Tibial artery (tissue), 4 donors: ENCODE measurements at regions not wholly inside any gene's neighbourhood (a gene's known extent, or its start where the extent isn't known, plus 50 kb on each side); places are given as distances from the start of the nearest gene placed in this dataset.

Experiments used
- DNase-seq, 2 donors: peaks; one replicate each; pipeline ENCODE4 v3.0.0-alpha.2; 2019
- H3K27ac ChIP-seq, 2 donors: fragments of 200-600 bp; sonication (generic) in 1 of 2; 1 replicate in 1 of 2; 2 replicates in 1 of 2; pipeline ENCODE4 v1.5.1; 2018 to 2019; ENCODE audit warnings: mild to moderate bottlenecking in 1 of 2
- H3K27me3 ChIP-seq, 2 donors: fragments of 200-600 bp; sonication (generic) in 1 of 2; one replicate each; pipeline versions ENCODE4 v1.5.1 to v1.6.0; 2016 to 2019
- H3K36me3 ChIP-seq, 3 donors: fragments of 200-600 bp; sonication (generic) in 2 of 3; one replicate each; pipeline ENCODE4 v1.5.1; 2016 to 2019; ENCODE audit warnings: mild to moderate bottlenecking in 2 of 3
- H3K4me1 ChIP-seq, 4 donors: fragments of 200-600 bp; sonication (generic) in 2 of 4; 1 replicate in 3 of 4; 2 replicates in 1 of 4; pipeline ENCODE4 v1.5.1; 2016 to 2019
- H3K4me3 ChIP-seq, 2 donors: fragments of 200-600 bp; sonication (generic) in 1 of 2; 1 replicate in 1 of 2; 2 replicates in 1 of 2; pipeline ENCODE4 v1.5.1; 2018 to 2019; ENCODE audit warnings: mild to moderate bottlenecking in 2 of 2
- H3K9me3 ChIP-seq, 3 donors: fragments of 200-600 bp; sonication (generic) in 1 of 3; one replicate each; pipeline ENCODE4 v1.5.1; 2016 to 2019
- intact Hi-C: fragments of 100-400 bp; cut with DNase I; formaldehyde crosslinking; loops from one replicate; pipeline ENCODE4 v1.15.0; 2023; ENCODE audit warnings: low total_unique reads
- TF ChIP-seq, protein P1 (sequence below), 2 experiments: fragments of 200-600 bp in 1 of 2; fragments of 450-650 bp in 1 of 2; IDR thresholded peaks; one replicate each; pipeline ENCODE4 v1.5.1; 2017 to 2019; ENCODE audit warnings: antibody characterized with exemption in 2 of 2, mild to moderate bottlenecking in 1 of 2, moderate library complexity in 1 of 2

DNA sequence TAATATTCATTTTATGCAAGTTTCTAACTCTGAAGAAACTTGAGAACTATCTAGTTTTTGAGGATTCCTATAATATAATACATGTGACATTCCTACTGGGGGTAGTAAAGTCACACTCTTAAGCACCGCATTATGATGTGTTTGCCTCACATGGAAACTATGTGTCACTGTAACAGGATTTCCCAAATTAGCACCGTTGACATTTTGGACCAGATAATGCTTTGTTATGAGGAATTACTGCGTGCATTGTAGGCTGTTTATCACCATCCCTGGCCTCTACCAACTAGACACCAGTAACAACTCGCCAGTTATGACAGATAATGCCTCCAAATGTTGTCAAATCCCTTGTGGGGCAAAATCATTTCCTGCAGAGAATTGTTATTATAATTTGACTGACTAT lies 267.8 kb downstream of the RAP2B start:
- TF ChIP-seq, protein P1, sequence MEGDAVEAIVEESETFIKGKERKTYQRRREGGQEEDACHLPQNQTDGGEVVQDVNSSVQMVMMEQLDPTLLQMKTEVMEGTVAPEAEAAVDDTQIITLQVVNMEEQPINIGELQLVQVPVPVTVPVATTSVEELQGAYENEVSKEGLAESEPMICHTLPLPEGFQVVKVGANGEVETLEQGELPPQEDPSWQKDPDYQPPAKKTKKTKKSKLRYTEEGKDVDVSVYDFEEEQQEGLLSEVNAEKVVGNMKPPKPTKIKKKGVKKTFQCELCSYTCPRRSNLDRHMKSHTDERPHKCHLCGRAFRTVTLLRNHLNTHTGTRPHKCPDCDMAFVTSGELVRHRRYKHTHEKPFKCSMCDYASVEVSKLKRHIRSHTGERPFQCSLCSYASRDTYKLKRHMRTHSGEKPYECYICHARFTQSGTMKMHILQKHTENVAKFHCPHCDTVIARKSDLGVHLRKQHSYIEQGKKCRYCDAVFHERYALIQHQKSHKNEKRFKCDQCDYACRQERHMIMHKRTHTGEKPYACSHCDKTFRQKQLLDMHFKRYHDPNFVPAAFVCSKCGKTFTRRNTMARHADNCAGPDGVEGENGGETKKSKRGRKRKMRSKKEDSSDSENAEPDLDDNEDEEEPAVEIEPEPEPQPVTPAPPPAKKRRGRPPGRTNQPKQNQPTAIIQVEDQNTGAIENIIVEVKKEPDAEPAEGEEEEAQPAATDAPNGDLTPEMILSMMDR (IDR thresholded peaks at IDR 0.05) = no peak

GRCh38 chr3:153431076-153431475 lies 269.1 kb downstream of the RAP2B start:
- Histone ChIP-seq H3K27me3 (no peaks in the 10 kb centered on the region), H3K36me3 (no peaks in the 10 kb centered on the region), H3K4me1 (peaks cover 0 to 16% (median 2%) of the 10 kb centered on the region in 4 donors), H3K4me3 (no peak overlapping the region), H3K27ac (no peak overlapping the region), H3K9me3 (no peaks in the 10 kb centered on the region)
- intact Hi-C loops = no loop called here
- TF ChIP-seq, protein P1 (IDR thresholded peaks at IDR 0.05) = no peak
- DNase-seq = no peak

More for the DNA sequence above, 267.8 kb downstream of the RAP2B start:
- no peak for DNase-seq
- Histone ChIP-seq H3K4me3 (no peak overlapping the region), H3K4me1 (peaks cover 0 to 8% (median 0%) of the 10 kb centered on the region in 4 donors), H3K9me3 (no peaks in the 10 kb centered on the region), H3K36me3 (no peaks in the 10 kb centered on the region), H3K27ac (no peak overlapping the region), H3K27me3 (no peaks in the 10 kb centered on the region)
- intact Hi-C loops = no loop called here

DNA sequence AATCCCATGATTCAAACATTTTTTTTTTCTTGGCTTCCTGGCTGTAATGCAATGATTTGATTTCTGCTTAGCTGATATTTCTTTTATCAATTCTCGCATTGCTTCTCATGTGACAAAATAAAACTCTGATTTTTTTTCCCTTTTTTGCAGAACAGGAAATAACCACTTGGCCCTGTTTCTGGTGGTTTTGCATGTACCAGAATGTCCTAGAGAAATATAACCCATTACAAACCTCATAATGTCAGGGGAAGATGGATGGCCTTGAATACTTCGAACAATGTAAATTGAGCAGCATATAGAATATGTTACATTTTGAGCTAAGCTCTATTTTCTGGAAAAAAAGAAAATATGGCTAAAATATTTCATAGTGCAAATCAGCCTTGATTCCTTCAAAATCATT lies 275.6 kb downstream of the RAP2B start:
- no peak overlapping the region for H3K27ac ChIP-seq

GRCh38 chr3:153438271-153438670 lies 276.2 kb downstream of the RAP2B start:
- DNase-seq = no peak
- Histone ChIP-seq H3K4me1 (peaks cover 0 to 12% (median 4%) of the 10 kb centered on the region in 4 donors), H3K27ac (no peak overlapping the region), H3K4me3 (no peak overlapping the region), H3K36me3 (no peaks in the 10 kb centered on the region), H3K9me3 (no peaks in the 10 kb centered on the region), H3K27me3 (no peaks in the 10 kb centered on the region)
- TF ChIP-seq, protein P1 (IDR thresholded peaks at IDR 0.05) = no peak
- intact Hi-C loops = no loop called here

More for the DNA sequence above, 275.6 kb downstream of the RAP2B start:
- no peak for DNase-seq
- intact Hi-C loops = no loop called here
- Histone ChIP-seq H3K4me1 (peaks cover 0 to 12% (median 4%) of the 10 kb centered on the region in 4 donors), H3K36me3 (no peaks in the 10 kb centered on the region), H3K4me3 (no peak overlapping the region), H3K27me3 (no peaks in the 10 kb centered on the region), H3K9me3 (no peaks in the 10 kb centered on the region)
- TF ChIP-seq, protein P1 (IDR thresholded peaks at IDR 0.05) = no peak

- no peaks in the 10 kb centered on the region for H3K27me3 ChIP-seq
- no peak overlapping the region for H3K4me3 ChIP-seq
- H3K9me3 ChIP-seq = no peaks in the 10 kb centered on the region
- no peak overlapping the region for H3K27ac ChIP-seq
- no peaks in the 10 kb centered on the region for H3K36me3 ChIP-seq
- intact Hi-C loops = no loop called here
- no peak for DNase-seq
- H3K4me1 ChIP-seq = peaks cover 0 to 12% (median 4%) of the 10 kb centered on the region in 4 donors
- TF ChIP-seq, protein P1 (IDR thresholded peaks at IDR 0.05) = no peak
Observed at GRCh38 chr3:153439780-153440179, 277.8 kb downstream of the RAP2B start.

DNA sequence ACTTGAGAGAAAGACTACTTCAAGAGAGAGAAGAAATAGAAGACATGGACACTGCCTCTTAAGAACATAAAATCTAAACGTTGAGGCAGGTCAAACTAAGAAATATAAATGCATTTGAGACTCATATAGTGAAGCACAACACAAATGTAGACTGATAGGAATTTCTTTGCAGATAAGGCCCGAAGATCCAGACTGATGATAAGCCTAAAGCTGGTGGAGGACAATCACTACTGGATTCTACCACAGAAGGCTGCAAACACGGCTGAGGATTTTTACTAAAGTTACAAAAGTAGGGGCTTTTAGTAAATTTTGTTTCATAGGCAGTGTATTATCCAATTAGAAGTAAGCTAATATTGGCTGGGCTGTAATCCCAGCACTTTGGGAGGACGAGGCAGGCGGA lies 278.3 kb downstream of the RAP2B start:
- H3K9me3 ChIP-seq = no peaks in the 10 kb centered on the region
- H3K4me1 ChIP-seq = peaks cover 0 to 11% (median 4%) of the 10 kb centered on the region in 4 donors
- no peaks in the 10 kb centered on the region for H3K36me3 ChIP-seq
- H3K27ac ChIP-seq = no peak overlapping the region
- TF ChIP-seq, protein P1 (IDR thresholded peaks at IDR 0.05) = no peak
- intact Hi-C loops = no loop called here
- no peaks in the 10 kb centered on the region for H3K27me3 ChIP-seq
- DNase-seq = no peak
- no peak overlapping the region for H3K4me3 ChIP-seq
